ENCODE measurements at regions not wholly inside any gene's neighbourhood (a gene's known extent, or its start where the extent isn't known, plus 50 kb on each side); places are given as distances from the start of the nearest gene placed in this dataset.

- H3K79me2 ChIP-seq (ENCODE audit: control insufficient read depth in 1 of 2, insufficient read depth in 2 of 2, low read length in 2 of 2), result no peaks in the 10 kb centered on the region
- H2BK12ac ChIP-seq (ENCODE audit: low read depth, low read length), result no peak overlapping the region
- no peak overlapping the region for H4K5ac ChIP-seq (ENCODE audit: insufficient read length, low read depth, low read length)
- no peak overlapping the region for H3K27ac ChIP-seq (ENCODE audit: low read depth, low read length)
- no peak overlapping the region for H2BK20ac ChIP-seq (ENCODE audit: low read length)
- no peaks in the 10 kb centered on the region for H3K23me2 ChIP-seq (ENCODE audit: low read depth, low read length)
- no peak overlapping the region for H2AFZ ChIP-seq (ENCODE audit: low read length)
- 95% methylated on average over 1 of the region's 1 CpG; no CpG with 5 or more reads in 1 of the 2 experiments for WGBS, 2 experiments (ENCODE audit: extremely low coverage in 1 of 2, insufficient coverage in 1 of 2, insufficient read length in 1 of 2, insufficient replicate concordance in 2 of 2, low coverage in 1 of 2, low lambda C conversion rate in 2 of 2, missing lambda C conversion rate in 1 of 2)
- ChIA-PET CTCF (ENCODE audit: partially characterized antibody) (no interaction called here), POLR2A (ENCODE audit: partially characterized antibody) (no interaction called here)
- no peak overlapping the region for H4K8ac ChIP-seq (ENCODE audit: extremely low read depth, insufficient read depth, low read length)
- H3K79me1 ChIP-seq (ENCODE audit: low read depth, low read length), result no peaks in the 10 kb centered on the region
- no peak for DNase-seq (ENCODE audit: low read depth in 1 of 2, low spot score in 2 of 2)
- H3K56ac ChIP-seq (replicated peaks; ENCODE audit: insufficient read length, low read depth, low read length), result no peak overlapping the region
- no peaks in the 10 kb centered on the region for H3K27me3 ChIP-seq (replicated peaks in 1 of 4; ENCODE audit: control insufficient read depth in 3 of 4, extremely low read depth in 1 of 4, insufficient read depth in 3 of 4, low read length in 3 of 4)
- H2BK5ac ChIP-seq (ENCODE audit: low read depth, low read length), result no peak overlapping the region
- no peak overlapping the region for H3K4me2 ChIP-seq (ENCODE audit: insufficient read depth in 1 of 2, low read depth in 2 of 2, low read length in 2 of 2)
- no peak overlapping the region for H2AK5ac ChIP-seq (ENCODE audit: low read depth, low read length)
- no peak overlapping the region for H2BK15ac ChIP-seq (ENCODE audit: low read length)
- H3K18ac ChIP-seq (ENCODE audit: extremely low read depth, low read length), result no peak overlapping the region
- H3K4me1 ChIP-seq (replicated peaks in 1 of 4; ENCODE audit: control insufficient read depth in 3 of 4, insufficient read depth in 4 of 4, low read length in 3 of 4), result no peaks in the 10 kb centered on the region
- no peak overlapping the region for H3K4ac ChIP-seq (replicated peaks; ENCODE audit: insufficient read length, low read depth, low read length)
- no peak overlapping the region for H4K91ac ChIP-seq (replicated peaks; ENCODE audit: insufficient read length, low read length)
- no peak overlapping the region for H3K23ac ChIP-seq (ENCODE audit: insufficient read length)
- H3K14ac ChIP-seq (ENCODE audit: insufficient read length), result no peak overlapping the region
- H3K36me3 ChIP-seq (ENCODE audit: control insufficient read depth in 2 of 4, insufficient read depth in 4 of 4, low read length in 3 of 4), result no peaks in the 10 kb centered on the region; a peak in 1 of 8 replicates
- no peak overlapping the region for H3K9ac ChIP-seq (replicated peaks in 1 of 4; ENCODE audit: extremely low read depth in 1 of 4, low read depth in 3 of 4, low read length in 3 of 4)
- H3K9me3 ChIP-seq (ENCODE audit: insufficient read depth in 2 of 2, low read depth in 1 of 2, low read length in 1 of 2), result no peaks in the 10 kb centered on the region
- no peak overlapping the region for H2BK120ac ChIP-seq (replicated peaks; ENCODE audit: low read depth, low read length)
- H3K4me3 ChIP-seq (ENCODE audit: extremely low read depth in 1 of 4, insufficient read depth in 2 of 4, low read depth in 3 of 4, low read length in 4 of 4), result no peak overlapping the region
- no peaks in the 10 kb centered on the region for H4K20me1 ChIP-seq (replicated peaks in 1 of 2; ENCODE audit: control insufficient read depth in 1 of 2, insufficient read depth in 2 of 2, low read length in 2 of 2)
- no peak for FAIRE-seq
- TF ChIP-seq SRF (IDR thresholded peaks at IDR 0.05; ENCODE audit: low read depth, low read length) (no peak), GABPA (IDR thresholded peaks at IDR 0.05; ENCODE audit: borderline replicate concordance, insufficient read depth, low read length) (no peak), BCL11A (IDR thresholded peaks at IDR 0.05; ENCODE audit: low read depth in 2 of 2, low read length in 2 of 2) (no peak), TAF1 (IDR thresholded peaks at IDR 0.05; ENCODE audit: low read depth, low read length) (no peak), SP2 (IDR thresholded peaks at IDR 0.05; ENCODE audit: low read length) (no peak), KDM5A (IDR thresholded peaks at IDR 0.05; ENCODE audit: low read length) (no peak), RXRA (IDR thresholded peaks at IDR 0.05; ENCODE audit: insufficient read depth, low read depth, low read length) (no peak), SP1 (IDR thresholded peaks at IDR 0.05; ENCODE audit: low read depth, low read length) (no peak), TCF12 (IDR thresholded peaks at IDR 0.05; ENCODE audit: low read depth, low read length) (no peak)
These were observed 689.6 kb downstream of the TSN start for GRCh38 chr2:122445003-122445402.
